Ishikawa (cell line): ENCODE measurements at regions not wholly inside any gene's neighbourhood (a gene's known extent, or its start where the extent isn't known, plus 50 kb on each side); places are given as distances from the start of the nearest gene placed in this dataset.
A peak's percentile ranks its signal among the peaks of the same experiment; 100 is the strongest.

Experiments
- CEBPB ChIP-seq: IDR thresholded peaks from 2 replicates; pipeline ENCODE4 v1.6.1; 2012
- CREB1 ChIP-seq: IDR thresholded peaks from 2 replicates; pipeline ENCODE4 v1.6.1; 2012; ENCODE audit warnings: low read depth
- EP300 ChIP-seq: IDR thresholded peaks from 2 replicates; pipeline ENCODE4 v1.6.1; 2012; ENCODE audit warnings: borderline replicate concordance
- MAX ChIP-seq: IDR thresholded peaks from 2 replicates; pipeline ENCODE4 v1.6.1; 2012
- RAD21 ChIP-seq: IDR thresholded peaks from 2 replicates; pipeline ENCODE4 v1.6.1; 2012; ENCODE audit warnings: low read depth
- REST ChIP-seq: IDR thresholded peaks from 2 replicates; pipeline ENCODE4 v1.6.1; 2012; ENCODE audit warnings: low read depth, mild to moderate bottlenecking
- TAF1 ChIP-seq: IDR thresholded peaks from 2 replicates; pipeline ENCODE4 v1.6.1; 2012; ENCODE audit warnings: low read depth, mild to moderate bottlenecking
- USF1 ChIP-seq: IDR thresholded peaks from 2 replicates; pipeline ENCODE4 v1.6.1; 2012

GRCh38 chr7:15015545-15016314 lies 113.2 kb upstream of the DGKB start:
- no peak for TF ChIP-seq REST
- TF ChIP-seq EP300: no peak
- no peak for TF ChIP-seq TAF1
- TF ChIP-seq USF1: no peak
- TF ChIP-seq RAD21: peak; percentile 72
- TF ChIP-seq MAX: no peak
- TF ChIP-seq CEBPB: no peak
- no peak for TF ChIP-seq CREB1
